Stimulated activated CD4-positive, alpha-beta T cell treated with anti-CD3 and anti-CD28 coated beads, Interleukin-15, amount 100 ng/mL, for 48 hours (primary cell): ENCODE measurements at regions not wholly inside any gene's neighbourhood (a gene's known extent, or its start where the extent isn't known, plus 50 kb on each side); places are given as distances from the start of the nearest gene placed in this dataset.
"Not testable (repeated sequence)": the region's sequence is repeated elsewhere in the genome, so short reads cannot be mapped to it uniquely, and the experiment has no call there.

Experiments used
- DNase-seq, 2 donors: peaks; one replicate each; pipeline ENCODE4 v3.0.0-alpha.2; 2020; ENCODE audit warnings: low read depth in 2 of 2

DNA sequence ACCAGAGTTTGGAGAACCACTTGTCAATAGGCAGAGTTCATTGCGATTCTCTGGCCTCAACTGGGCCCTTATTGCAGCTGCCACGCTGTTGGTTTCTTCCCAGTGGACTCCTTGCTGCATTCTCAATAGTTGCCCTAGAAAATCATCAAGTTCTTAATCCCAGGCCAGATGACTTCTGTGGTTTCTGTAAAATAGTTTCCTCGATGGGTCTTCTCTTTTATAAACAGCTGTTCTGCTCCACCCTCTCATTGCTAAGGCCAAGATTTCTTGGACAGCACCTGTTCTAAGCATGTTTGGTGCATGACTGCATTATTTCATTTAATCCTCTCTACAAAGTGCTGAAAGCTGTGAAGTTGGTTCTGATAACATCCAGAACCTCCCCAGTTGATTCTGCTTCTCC, 131.0 kb downstream of the BCL2L11 start:
- DNase-seq: no peak

DNA sequence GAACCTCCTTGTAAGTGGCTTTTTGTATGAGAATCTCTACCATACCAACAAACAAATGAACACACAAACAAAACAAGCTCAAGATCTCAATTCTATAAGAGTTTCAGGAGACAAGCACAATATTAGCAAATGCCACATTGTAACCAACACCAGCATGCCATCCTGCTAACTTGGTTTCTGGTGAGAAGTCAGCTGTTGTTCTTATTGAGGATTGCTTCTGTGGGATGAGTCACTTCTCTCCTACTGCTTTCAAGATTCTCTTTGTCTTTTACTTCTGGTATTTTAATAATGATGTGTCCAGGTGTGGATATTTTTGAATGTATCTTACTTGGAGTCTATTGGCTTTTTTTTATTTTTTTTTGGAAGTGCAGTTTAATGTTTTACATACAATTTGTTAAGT, 131.7 kb downstream of the BCL2L11 start:
- DNase-seq: no peak

DNA sequence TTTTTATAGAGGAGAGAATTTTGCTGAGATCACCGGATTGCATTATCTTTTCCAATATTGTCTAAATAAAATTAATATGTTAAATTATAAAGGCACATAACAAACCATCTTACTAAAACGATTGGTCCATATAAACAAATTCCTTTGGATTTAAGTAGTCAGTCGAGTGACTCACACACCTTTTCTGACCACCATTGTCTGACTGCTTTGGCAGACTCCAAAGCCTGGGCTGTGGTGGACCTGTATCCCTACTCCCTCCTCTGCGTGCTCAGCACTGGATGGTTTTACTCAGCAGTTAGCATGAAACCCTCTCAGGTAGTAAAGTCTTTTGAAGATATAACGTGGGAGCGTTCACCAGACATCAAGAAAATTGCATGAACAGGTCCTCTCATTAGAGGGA, 134.2 kb downstream of the BCL2L11 start:
- DNase-seq: not testable (repeated sequence)

DNA sequence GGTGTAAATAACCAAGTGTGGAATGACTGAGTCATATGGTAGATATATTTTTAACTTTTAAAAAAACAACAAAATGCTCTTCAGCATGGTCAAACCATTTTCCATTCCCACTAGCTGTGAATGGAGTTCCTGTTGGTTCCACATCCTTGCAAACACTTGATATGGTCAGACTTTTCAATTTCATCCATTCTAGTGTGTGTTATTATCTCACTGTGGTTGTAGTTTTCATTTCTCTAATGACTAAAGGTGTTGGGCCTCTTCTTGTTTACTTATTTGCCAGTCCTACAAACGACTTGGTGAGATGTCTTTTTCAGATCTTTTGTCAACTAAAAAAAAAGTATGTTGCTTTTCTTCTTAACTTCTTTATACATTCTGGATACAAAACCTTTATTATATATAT, 135.9 kb downstream of the BCL2L11 start:
- DNase-seq: not testable (repeated sequence)

DNA sequence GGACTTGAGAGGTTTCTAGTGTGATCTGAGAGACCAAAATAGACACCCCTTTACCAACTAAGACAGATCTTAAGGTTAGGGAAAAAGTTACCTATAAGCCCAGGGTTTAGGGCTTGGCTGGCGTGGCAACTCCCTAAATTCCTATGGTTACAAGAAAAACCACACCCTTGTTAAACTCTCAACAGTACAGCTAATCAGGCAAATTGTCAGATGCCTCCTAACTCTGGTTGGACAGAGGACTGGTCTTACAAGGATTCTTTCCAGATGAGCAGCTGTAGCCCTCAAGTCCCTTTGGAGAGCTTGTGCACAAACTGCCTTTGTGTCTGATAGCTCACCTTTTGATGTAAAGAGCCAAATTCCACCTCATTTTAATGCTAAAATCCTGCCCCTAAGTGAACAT, 136.9 kb downstream of the BCL2L11 start:
- DNase-seq: not testable (repeated sequence)

DNA sequence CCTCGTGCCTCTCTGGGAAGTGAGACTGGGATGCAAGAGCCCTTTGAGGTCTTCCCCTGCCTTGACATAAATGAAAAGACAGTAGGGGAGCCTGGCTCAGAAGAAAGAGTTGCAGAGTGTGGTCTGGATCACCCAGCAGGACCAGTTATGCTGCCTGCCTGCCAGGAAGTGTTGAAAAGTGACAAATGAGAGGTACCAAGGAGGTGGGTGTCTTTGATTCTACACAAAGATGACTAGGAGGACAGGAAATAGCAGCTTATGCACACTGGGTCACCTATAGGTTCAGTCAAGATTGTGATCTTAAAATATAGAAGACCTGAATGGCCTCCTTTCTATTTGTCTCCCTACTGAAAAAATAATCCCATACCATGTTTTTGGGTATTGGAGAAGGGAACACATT, 137.6 kb downstream of the BCL2L11 start:
- DNase-seq: not testable (repeated sequence)

DNA sequence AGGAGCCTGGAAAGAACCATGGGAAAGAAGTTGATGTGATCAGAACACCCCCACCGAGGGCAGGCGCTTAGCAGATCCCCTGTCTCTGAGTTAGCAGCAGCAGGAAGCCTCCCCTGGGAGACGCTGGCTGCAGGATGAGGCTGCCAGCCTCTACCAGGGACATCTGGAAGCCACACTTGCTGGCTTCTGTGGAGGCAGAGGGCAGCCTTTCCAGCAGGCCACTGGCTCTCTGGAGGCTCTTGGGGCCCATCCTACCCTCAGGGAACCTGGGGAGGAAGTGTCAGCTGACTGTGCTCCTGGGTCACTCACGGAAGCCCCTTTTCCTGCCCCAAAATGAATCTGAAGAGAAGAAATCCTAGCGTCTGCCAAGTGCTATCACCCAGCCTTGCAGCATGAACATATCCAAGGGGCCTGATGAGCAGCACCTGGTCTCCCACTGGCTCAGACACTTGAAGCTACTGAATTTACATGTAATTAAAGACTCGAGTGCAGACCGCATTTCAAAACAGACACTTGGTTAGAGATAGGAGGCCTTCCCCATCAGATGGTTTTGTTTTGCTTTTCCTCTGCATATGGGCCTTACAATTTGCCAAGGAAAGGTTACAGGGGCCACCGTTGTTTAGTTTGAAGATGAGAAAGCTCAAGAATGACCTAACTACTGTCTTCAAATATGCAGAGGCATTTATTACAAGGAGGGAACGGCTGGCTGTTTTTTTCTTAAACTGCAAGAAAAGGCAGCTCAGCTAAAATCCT, 142.1 kb downstream of the BCL2L11 start:
- not testable (repeated sequence) for DNase-seq

DNA sequence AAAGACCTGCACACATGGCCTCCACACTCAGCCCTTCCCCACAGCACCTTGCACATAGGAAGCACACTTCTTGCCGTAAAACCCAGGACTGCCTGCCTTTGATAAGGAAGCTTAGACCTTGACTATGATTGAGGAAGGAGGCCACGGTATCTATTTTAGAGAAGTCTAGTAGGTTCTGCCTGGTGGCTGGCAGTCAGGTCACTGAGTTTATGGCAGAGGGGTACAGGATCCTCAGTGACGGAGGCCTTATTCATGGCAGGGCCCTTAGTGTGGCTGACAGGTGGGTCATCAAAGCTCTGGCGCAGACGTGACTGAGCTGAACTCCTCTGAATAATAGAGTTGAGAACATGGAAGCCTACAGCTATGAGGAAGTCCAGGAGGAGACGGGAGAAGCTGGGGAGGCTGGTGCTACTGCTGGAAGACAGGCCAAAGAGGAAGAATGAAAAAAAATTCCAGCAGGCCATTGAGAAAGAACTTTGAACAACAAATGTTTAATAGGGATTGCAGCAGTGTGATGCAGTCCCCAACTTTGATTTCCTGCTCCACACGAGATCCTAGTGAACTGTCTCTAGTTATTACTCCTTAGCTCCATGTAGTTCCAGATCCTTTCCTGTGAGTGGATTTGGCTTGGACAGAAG, 142.8 kb downstream of the BCL2L11 start:
- not testable (repeated sequence) for DNase-seq

DNA sequence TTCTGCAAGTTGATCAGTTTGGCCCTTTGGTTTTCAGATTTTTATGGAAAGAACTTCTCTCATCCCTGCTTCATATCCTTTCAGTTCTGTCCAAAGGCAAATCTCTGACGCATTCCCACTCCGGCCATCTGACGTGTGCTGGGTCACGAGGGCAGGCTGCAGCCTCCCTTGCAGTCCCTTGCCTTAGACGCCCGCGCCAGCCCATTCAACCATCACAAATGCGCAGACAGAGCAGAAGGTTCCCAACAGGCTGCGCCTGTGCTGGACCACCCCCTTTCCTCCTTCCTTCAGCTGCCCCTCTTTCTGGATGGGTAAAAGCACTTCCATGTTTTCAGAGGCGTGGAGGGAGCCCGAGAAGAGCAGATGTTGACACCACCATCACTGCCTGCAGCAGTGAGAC, 144.2 kb downstream of the BCL2L11 start:
- not testable (repeated sequence) for DNase-seq

DNA sequence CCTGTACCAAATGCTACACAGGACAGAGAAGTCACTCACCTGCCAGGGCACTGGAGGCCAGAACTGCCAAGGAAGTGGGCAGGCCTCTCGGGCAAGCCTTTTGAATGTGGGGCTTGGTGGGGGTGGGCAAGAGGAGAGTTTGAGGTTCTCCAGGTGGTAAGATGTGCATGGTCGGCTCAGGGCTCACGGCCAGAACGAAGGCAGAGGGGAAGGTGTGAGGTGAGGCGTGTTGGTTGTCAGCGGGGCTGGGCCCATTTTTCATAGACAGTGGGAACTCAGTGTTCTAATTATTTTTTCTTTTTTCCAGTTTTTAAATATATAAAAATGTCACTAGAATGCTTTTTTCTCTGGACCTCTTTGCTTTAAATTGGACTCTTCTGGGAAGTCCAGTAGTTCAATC, 145.8 kb downstream of the BCL2L11 start:
- not testable (repeated sequence) for DNase-seq

DNA sequence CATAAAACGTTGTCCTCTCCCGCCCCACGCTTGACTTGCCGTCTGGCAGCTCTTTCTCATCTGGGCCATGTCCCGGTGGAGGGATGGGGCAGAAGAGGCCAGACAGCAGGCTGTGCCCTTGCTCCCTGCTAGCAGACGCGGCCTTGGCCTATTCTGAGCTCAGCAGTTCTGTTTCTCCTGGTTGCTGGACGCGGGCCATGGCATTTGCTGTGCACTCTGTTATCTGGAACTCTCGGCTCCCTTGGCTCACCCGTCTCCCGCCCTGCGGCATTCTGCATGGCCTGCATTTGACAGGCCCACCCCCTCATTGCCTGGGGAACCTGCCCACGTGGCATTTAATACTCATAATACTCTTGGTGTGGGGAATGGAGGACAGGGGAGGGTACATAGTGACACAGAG, 146.3 kb downstream of the BCL2L11 start:
- DNase-seq: not testable (repeated sequence)

DNA sequence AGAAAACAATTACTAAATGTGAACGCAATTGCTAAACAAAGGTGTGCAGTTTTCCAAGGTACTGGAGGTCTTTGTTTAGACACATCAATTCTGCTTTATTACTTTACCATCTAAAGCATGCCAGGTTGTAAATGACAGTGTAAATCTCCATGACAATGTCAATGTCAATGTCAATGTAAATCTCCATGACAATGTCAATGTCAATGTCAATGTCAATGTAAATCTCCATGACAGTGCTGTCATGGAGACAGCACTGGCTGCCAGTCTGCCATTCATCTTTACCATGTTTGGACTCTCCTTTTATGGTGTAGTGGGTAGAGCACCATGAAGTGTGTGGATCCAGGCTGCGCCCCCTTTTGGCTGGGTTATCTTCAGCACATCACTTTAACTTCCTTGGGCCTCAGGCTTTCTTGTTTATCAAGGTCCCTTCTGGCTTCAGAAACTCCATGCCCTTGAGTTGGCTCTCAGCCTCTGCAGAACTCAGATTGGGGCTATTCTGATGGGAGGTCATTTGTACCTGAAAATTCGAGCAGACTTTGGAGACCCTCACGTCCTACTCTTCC, 149.1 kb downstream of the BCL2L11 start:
- DNase-seq: not testable (repeated sequence)

DNA sequence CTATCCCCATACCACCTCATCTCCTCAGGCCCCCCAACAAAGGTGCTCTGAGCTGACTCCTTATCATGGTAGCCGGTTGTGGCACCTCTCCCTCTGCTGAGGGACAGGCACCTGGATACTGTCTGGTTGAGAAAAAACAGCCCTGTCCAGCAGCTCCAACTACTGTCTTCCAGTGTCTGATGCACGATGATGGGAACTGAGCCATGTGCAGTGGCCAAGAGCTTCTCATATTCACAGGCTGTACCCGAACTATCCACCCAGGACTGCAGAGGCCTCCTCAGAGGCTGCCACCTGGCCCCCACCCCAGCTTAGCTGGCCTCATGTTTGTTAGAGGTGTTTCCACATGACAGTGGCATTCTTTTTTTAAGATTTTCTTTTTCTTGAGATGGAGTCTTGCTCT, 149.9 kb downstream of the BCL2L11 start:
- DNase-seq: not testable (repeated sequence)

DNA sequence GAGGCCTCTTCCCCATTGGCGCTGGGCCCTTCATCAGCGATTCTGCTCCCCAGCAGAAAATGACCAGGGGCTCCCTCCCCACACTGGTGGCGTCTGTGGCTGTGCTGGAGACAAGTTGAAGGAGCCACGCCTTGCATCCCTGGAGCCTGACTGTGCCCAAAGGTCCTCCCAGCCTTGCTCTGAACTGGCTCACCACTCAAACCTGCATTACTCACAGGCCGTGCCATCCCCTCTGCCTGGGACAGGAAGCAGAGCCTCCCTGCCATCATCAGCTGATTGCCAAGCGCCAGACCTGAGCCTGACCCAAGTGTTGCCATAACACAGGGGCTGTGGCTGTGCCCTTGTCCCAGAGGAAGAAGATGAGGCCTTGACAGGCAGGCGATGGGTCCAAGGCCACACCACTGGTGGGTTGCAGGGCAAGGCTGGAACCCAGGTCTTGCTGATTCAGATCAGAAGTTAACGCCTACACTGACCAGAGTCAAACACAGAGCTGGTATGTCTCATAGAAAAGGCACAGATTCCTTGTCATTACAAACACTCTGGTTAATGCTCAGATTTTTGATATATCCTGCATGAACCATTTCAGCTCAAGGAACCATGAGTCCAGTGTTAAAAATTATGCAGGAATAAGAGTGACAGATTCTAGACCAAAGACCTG, 151.1 kb downstream of the BCL2L11 start:
- DNase-seq: not testable (repeated sequence)

DNA sequence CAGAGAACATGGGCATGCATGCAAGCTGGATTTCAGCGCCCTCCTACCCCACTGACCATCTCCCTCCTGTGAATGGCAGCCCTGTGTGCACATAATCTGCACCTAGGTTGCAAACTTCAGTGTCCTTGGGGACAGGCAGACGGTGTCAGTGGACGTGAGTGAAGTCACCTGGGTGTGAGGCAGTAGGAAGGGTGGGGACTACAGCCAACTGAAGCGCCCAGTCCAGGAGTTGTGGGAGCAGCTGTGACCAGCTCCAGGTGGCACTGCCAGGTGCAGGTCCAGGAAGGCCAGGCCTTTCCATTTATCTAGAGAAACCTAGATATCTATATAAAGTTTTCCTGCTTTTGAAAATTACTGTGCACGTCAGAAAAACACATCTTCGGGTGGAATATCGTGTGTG, 152.3 kb downstream of the BCL2L11 start:
- not testable (repeated sequence) for DNase-seq

DNA sequence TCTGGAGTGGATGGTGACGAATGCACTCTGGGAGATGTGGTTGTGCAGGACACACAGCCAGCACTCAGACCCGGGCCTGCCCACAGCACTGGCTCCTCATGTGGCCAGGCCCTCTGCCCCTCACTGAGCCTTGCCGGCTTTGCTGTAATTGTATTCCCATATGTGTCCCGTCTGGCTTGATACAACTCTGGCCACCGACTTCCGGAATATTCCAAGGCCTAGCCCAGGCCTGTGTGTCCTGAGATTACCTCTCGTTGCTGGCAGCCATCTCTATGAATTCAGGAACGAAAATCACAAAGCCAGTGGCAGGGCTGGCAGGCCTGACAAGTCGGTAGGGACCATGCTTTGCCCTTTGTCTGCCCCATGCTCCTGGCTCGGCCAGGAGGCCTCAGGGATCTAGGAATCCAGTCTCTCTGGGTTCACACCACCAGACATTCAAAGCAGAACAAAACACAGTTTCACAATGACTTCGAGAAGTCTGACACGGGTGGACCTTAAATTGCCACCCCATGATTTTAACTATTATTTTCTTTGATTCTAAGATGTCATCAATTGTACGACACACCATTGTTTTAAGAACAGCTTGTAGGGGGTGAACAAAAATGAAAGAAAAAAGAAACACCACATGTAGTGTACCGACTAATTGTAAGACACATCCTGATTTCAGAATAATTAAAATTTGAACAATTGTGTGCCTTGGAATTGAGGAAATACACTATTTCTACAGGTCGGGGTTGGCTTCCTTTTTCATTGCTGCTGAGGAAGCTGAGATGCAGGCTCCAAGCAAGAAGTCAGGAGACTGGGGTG, 154.5 kb downstream of the BCL2L11 start:
- DNase-seq: not testable (repeated sequence)

DNA sequence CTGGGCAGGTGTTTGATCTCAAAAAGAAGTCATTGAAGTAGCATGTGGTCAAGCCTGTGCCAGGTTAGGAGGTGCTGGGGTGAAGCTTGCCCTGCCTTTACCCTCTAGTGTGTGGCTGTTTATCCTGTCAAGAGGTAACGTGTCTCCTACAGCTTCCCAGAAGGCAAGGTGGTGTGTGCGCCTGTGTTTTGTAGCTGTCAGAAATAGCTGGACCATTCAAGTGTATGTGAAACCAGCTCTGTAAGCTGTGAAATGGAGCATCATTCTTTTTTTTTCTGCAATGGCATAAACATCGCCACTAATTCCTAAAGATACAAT, 155.1 kb downstream of the BCL2L11 start:
- not testable (repeated sequence) for DNase-seq

DNA sequence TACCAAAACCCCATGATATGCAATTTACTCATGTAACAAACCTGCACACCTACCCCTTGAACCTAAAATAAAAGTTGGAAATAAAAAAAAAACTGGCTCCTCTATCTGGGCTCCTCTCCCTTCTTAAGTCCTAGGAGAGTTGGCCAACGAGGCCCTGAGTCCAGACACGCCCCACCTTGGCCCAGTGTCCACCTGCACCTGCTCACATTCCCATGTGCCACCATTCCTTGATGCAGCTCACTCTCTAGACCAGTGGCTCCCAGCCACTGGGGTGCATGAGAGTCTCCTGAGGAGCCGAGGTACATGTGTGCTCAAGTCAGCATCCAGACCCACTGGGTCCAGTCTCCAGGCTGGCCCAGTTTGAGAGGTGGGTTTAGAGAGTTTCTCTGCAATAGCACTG, 157.4 kb downstream of the BCL2L11 start:
- not testable (repeated sequence) for DNase-seq

DNA sequence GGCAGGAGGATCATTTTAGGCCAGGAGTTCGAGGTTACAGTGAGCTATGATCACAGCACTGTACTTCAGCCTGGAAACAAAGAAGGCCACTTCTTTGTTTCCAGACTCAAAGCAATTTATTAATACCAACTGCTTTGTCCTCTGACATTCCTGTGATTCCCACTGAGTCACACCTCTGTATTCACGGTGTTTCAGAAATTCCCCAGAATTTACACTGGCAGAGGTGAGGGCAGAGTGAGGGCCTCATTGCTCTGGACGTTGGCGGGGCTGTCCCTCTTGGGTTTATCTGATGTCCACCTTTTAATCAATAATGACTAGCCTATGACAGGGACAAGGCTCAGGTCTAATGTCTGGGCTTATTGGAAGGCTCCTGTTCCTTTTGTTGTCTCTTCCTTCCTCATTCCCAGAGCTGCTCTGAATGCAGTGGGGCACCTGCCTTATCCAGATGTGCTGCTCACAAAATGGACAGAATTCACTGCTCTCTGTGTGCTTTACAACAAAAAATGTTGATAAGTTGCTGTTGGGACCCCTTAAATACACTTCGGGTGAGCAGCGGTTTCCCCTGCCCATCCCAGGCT, 160.1 kb downstream of the BCL2L11 start:
- DNase-seq: not testable (repeated sequence)

DNA sequence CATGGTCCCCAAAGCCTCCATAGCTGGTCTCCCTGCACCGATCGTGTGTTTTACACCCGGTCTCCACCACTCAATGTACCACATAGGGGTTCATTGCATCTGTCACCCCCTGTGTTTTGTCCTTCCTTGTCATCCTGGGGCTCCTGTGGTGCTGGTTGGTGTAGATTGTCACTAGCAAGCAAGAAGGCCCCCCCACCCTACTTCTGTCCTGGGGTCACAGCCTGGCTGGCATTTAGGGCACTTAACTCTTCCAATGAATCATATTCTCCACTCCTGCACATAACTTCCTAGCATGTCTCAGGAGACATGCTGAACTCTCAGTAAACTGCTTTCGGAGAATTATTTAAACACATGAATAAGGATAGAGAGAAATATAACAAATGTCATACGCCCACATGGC, 161.4 kb downstream of the BCL2L11 start:
- not testable (repeated sequence) for DNase-seq
